Peyer's patch (tissue), 4 donors: ENCODE measurements at regions not wholly inside any gene's neighbourhood (a gene's known extent, or its start where the extent isn't known, plus 50 kb on each side); places are given as distances from the start of the nearest gene placed in this dataset.

Experiments used
- CTCF ChIP-seq, 6 experiments: fragments of 450-650 bp in 4 of 6; fragments of 200-600 bp in 2 of 6; sonication (generic) in 1 of 6; IDR thresholded peaks; one replicate each; pipeline ENCODE4 v1.5.1; 2017 to 2019; ENCODE audit warnings: antibody characterized with exemption in 6 of 6, mild to moderate bottlenecking in 3 of 6, moderate library complexity in 1 of 6
- POLR2A ChIP-seq, 2 donors: fragments of 450-650 bp; IDR thresholded peaks; one replicate each; pipeline ENCODE4 v1.5.1; 2017; ENCODE audit warnings: antibody characterized with exemption in 2 of 2, mild to moderate bottlenecking in 2 of 2, moderate library complexity in 2 of 2

- TF ChIP-seq CTCF (IDR thresholded peaks at IDR 0.05) = no peak
- no peak for TF ChIP-seq POLR2A (IDR thresholded peaks at IDR 0.05)
These were observed 646.1 kb downstream of the RAPGEF2 start for GRCh38 chr4:159748834-159749444.
